ENCODE measurements at regions not wholly inside any gene's neighbourhood (a gene's known extent, or its start where the extent isn't known, plus 50 kb on each side); places are given as distances from the start of the nearest gene placed in this dataset.
"Not testable (repeated sequence)": the region's sequence is repeated elsewhere in the genome, so short reads cannot be mapped to it uniquely, and the experiment has no call there.

GRCh38 chr2:208673631-208674030, 267.0 kb downstream of the PTH2R start:
- Histone ChIP-seq H3K4me1 (ENCODE audit: control insufficient read depth in 1 of 2, insufficient read depth in 2 of 2, low read length in 2 of 2) (no peaks in the 10 kb centered on the region), H3K27me3 (ENCODE audit: control insufficient read depth in 1 of 2, insufficient read depth in 2 of 2, low read length in 2 of 2) (no peaks in the 10 kb centered on the region), H3K9me3 (ENCODE audit: control insufficient read depth in 1 of 2, low read length in 2 of 2) (no peaks in the 10 kb centered on the region), H3K27ac (ENCODE audit: low read depth, low read length) (no peak overlapping the region), H3K4me3 (ENCODE audit: low read depth in 1 of 2, low read length in 2 of 2) (no peak overlapping the region), H3K36me3 (ENCODE audit: control insufficient read depth in 1 of 2, insufficient read depth in 2 of 2, low read length in 2 of 2) (no peaks in the 10 kb centered on the region), H3K9ac (ENCODE audit: low read depth in 1 of 2, low read length in 2 of 2) (no peak overlapping the region)

DNA sequence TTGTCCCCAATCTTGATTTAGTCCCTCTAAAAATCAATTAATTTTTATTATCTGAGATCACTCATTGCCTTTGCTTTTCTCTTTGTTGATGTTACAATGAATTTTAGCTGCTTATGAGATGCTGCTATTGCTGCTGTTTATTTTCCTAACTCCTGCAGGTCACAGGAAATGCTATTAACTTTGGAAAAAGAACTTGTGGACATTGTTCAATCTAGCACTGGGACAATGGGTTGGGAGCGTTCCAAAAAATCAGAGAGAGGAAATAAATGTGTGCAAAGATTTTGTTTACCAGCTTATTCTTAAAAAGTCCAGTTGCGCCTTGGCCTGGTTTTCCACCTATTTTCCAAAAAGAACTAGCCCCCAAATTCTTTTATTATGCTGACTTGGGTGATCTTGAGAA, 268.3 kb downstream of the PTH2R start:
- H3K9me3 ChIP-seq (ENCODE audit: control insufficient read depth in 1 of 2, low read length in 2 of 2), result no peaks in the 10 kb centered on the region
- H3K27ac ChIP-seq (ENCODE audit: low read depth, low read length), result no peak overlapping the region
- no peak overlapping the region for H3K9ac ChIP-seq (ENCODE audit: low read depth in 1 of 2, low read length in 2 of 2)
- no peaks in the 10 kb centered on the region for H3K36me3 ChIP-seq (ENCODE audit: control insufficient read depth in 1 of 2, insufficient read depth in 2 of 2, low read length in 2 of 2)
- H3K27me3 ChIP-seq (ENCODE audit: control insufficient read depth in 1 of 2, insufficient read depth in 2 of 2, low read length in 2 of 2), result no peaks in the 10 kb centered on the region
- H3K4me1 ChIP-seq (ENCODE audit: control insufficient read depth in 1 of 2, insufficient read depth in 2 of 2, low read length in 2 of 2), result no peaks in the 10 kb centered on the region
- no peak overlapping the region for H3K4me3 ChIP-seq (ENCODE audit: low read depth in 1 of 2, low read length in 2 of 2)

- not testable (repeated sequence) for H3K9ac ChIP-seq (ENCODE audit: low read depth in 1 of 2, low read length in 2 of 2); H3K9me3 ChIP-seq (ENCODE audit: control insufficient read depth in 1 of 2, low read length in 2 of 2); H3K27me3 ChIP-seq (ENCODE audit: control insufficient read depth in 1 of 2, insufficient read depth in 2 of 2, low read length in 2 of 2); H3K27ac ChIP-seq (ENCODE audit: low read depth, low read length); H3K4me3 ChIP-seq (ENCODE audit: low read depth in 1 of 2, low read length in 2 of 2); H3K4me1 ChIP-seq (ENCODE audit: control insufficient read depth in 1 of 2, insufficient read depth in 2 of 2, low read length in 2 of 2); H3K36me3 ChIP-seq (ENCODE audit: control insufficient read depth in 1 of 2, insufficient read depth in 2 of 2, low read length in 2 of 2)
Measured at GRCh38 chr2:208685929-208686328, 279.3 kb downstream of the PTH2R start.

- H3K9ac ChIP-seq (ENCODE audit: low read depth in 1 of 2, low read length in 2 of 2), result no peak overlapping the region
- no peak overlapping the region for H3K4me3 ChIP-seq (ENCODE audit: low read depth in 1 of 2, low read length in 2 of 2)
- no peaks in the 10 kb centered on the region for H3K36me3 ChIP-seq (ENCODE audit: control insufficient read depth in 1 of 2, insufficient read depth in 2 of 2, low read length in 2 of 2)
- no peaks in the 10 kb centered on the region for H3K4me1 ChIP-seq (ENCODE audit: control insufficient read depth in 1 of 2, insufficient read depth in 2 of 2, low read length in 2 of 2)
- no peaks in the 10 kb centered on the region for H3K27me3 ChIP-seq (ENCODE audit: control insufficient read depth in 1 of 2, insufficient read depth in 2 of 2, low read length in 2 of 2)
- H3K27ac ChIP-seq (ENCODE audit: low read depth, low read length), result no peak overlapping the region
- no peaks in the 10 kb centered on the region for H3K9me3 ChIP-seq (ENCODE audit: control insufficient read depth in 1 of 2, low read length in 2 of 2)
Measured at GRCh38 chr2:208686665-208687064, 280.1 kb downstream of the PTH2R start.

GRCh38 chr2:208687720-208688119, 281.1 kb downstream of the PTH2R start:
- not testable (repeated sequence) for H3K27me3 ChIP-seq (ENCODE audit: control insufficient read depth in 1 of 2, insufficient read depth in 2 of 2, low read length in 2 of 2); H3K9ac ChIP-seq (ENCODE audit: low read depth in 1 of 2, low read length in 2 of 2); H3K4me1 ChIP-seq (ENCODE audit: control insufficient read depth in 1 of 2, insufficient read depth in 2 of 2, low read length in 2 of 2); H3K9me3 ChIP-seq (ENCODE audit: control insufficient read depth in 1 of 2, low read length in 2 of 2); H3K27ac ChIP-seq (ENCODE audit: low read depth, low read length); H3K4me3 ChIP-seq (ENCODE audit: low read depth in 1 of 2, low read length in 2 of 2); H3K36me3 ChIP-seq (ENCODE audit: control insufficient read depth in 1 of 2, insufficient read depth in 2 of 2, low read length in 2 of 2)

DNA sequence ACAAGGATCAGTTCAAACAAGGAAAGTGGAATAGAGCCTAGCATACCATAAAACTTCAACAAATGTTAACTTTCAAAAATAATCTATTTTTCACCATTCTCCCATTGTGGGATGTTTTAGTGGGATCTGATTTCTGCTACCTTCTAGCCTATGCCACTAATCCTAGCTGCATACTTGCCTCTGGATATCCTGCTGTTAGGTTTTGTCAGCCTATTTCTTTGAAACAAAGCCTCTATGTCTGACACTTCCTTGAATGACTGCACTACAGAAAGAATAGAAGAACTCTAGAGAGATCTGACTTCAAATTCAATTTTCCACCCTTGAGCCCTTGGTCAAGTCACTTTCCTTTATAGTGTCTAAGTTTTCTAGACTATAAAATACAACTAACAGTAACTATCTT, 291.5 kb downstream of the PTH2R start:
- H3K27me3 ChIP-seq (ENCODE audit: control insufficient read depth in 1 of 2, insufficient read depth in 2 of 2, low read length in 2 of 2), result no peaks in the 10 kb centered on the region
- H3K4me3 ChIP-seq (ENCODE audit: low read depth in 1 of 2, low read length in 2 of 2), result no peak overlapping the region
- no peaks in the 10 kb centered on the region for H3K36me3 ChIP-seq (ENCODE audit: control insufficient read depth in 1 of 2, insufficient read depth in 2 of 2, low read length in 2 of 2)
- no peak overlapping the region for H3K9ac ChIP-seq (ENCODE audit: low read depth in 1 of 2, low read length in 2 of 2)
- no peaks in the 10 kb centered on the region for H3K4me1 ChIP-seq (ENCODE audit: control insufficient read depth in 1 of 2, insufficient read depth in 2 of 2, low read length in 2 of 2)
- no peak overlapping the region for H3K27ac ChIP-seq (ENCODE audit: low read depth, low read length)
- no peaks in the 10 kb centered on the region for H3K9me3 ChIP-seq (ENCODE audit: control insufficient read depth in 1 of 2, low read length in 2 of 2)

GRCh38 chr2:208708486-208708885, 301.9 kb downstream of the PTH2R start:
- H3K4me1 ChIP-seq (ENCODE audit: control insufficient read depth in 1 of 2, insufficient read depth in 2 of 2, low read length in 2 of 2), result no peaks in the 10 kb centered on the region
- no peaks in the 10 kb centered on the region for H3K36me3 ChIP-seq (ENCODE audit: control insufficient read depth in 1 of 2, insufficient read depth in 2 of 2, low read length in 2 of 2)
- H3K9ac ChIP-seq (ENCODE audit: low read depth in 1 of 2, low read length in 2 of 2), result no peak overlapping the region
- H3K27ac ChIP-seq (ENCODE audit: low read depth, low read length), result no peak overlapping the region
- no peaks in the 10 kb centered on the region for H3K27me3 ChIP-seq (ENCODE audit: control insufficient read depth in 1 of 2, insufficient read depth in 2 of 2, low read length in 2 of 2)
- H3K9me3 ChIP-seq (ENCODE audit: control insufficient read depth in 1 of 2, low read length in 2 of 2), result no peaks in the 10 kb centered on the region
- no peak overlapping the region for H3K4me3 ChIP-seq (ENCODE audit: low read depth in 1 of 2, low read length in 2 of 2)

DNA sequence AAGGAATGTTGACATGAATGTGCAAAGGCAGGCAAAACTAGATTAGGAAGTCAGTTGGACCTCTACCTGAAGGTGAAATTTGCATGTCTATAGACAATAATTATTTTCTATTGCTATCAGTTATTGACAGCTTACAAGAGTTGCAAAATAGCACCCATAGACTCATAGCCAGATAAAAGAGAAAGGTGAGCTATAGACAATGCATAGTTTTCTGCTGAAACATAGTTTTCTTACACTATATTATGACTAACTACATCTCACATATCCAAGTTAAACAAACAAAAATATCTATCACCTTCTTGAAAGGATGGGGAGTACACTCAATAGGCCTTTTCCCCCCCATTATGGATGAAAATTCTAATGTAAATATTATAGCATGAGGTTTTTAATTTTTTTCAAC, 305.0 kb downstream of the PTH2R start:
- H3K4me3 ChIP-seq (ENCODE audit: low read depth in 1 of 2, low read length in 2 of 2), result no peak overlapping the region
- H3K27ac ChIP-seq (ENCODE audit: low read depth, low read length), result no peak overlapping the region
- H3K27me3 ChIP-seq (ENCODE audit: control insufficient read depth in 1 of 2, insufficient read depth in 2 of 2, low read length in 2 of 2), result no peaks in the 10 kb centered on the region
- no peaks in the 10 kb centered on the region for H3K36me3 ChIP-seq (ENCODE audit: control insufficient read depth in 1 of 2, insufficient read depth in 2 of 2, low read length in 2 of 2)
- no peaks in the 10 kb centered on the region for H3K9me3 ChIP-seq (ENCODE audit: control insufficient read depth in 1 of 2, low read length in 2 of 2)
- no peaks in the 10 kb centered on the region for H3K4me1 ChIP-seq (ENCODE audit: control insufficient read depth in 1 of 2, insufficient read depth in 2 of 2, low read length in 2 of 2)
- no peak overlapping the region for H3K9ac ChIP-seq (ENCODE audit: low read depth in 1 of 2, low read length in 2 of 2)

GRCh38 chr2:208713066-208713745, 306.6 kb downstream of the PTH2R start:
- no peaks in the 10 kb centered on the region for H3K27me3 ChIP-seq (ENCODE audit: control insufficient read depth in 1 of 2, insufficient read depth in 2 of 2, low read length in 2 of 2)

GRCh38 chr2:208718828-208719227, 312.2 kb downstream of the PTH2R start:
- peaks cover 10 to 21% of the 10 kb centered on the region in 2 donors for H3K4me1 ChIP-seq (ENCODE audit: control insufficient read depth in 1 of 2, insufficient read depth in 2 of 2, low read length in 2 of 2)
- no peaks in the 10 kb centered on the region for H3K36me3 ChIP-seq (ENCODE audit: control insufficient read depth in 1 of 2, insufficient read depth in 2 of 2, low read length in 2 of 2)
- no peaks in the 10 kb centered on the region for H3K9me3 ChIP-seq (ENCODE audit: control insufficient read depth in 1 of 2, low read length in 2 of 2)
- H3K9ac ChIP-seq (ENCODE audit: low read depth in 1 of 2, low read length in 2 of 2), result no peak overlapping the region
- H3K27me3 ChIP-seq (ENCODE audit: control insufficient read depth in 1 of 2, insufficient read depth in 2 of 2, low read length in 2 of 2), result no peaks in the 10 kb centered on the region
- H3K4me3 ChIP-seq (ENCODE audit: low read depth in 1 of 2, low read length in 2 of 2), result no peak overlapping the region
- no peak overlapping the region for H3K27ac ChIP-seq (ENCODE audit: low read depth, low read length)

More at GRCh38 chr2:208713066-208713745, 306.6 kb downstream of the PTH2R start:
- H3K36me3 ChIP-seq (ENCODE audit: control insufficient read depth in 1 of 2, insufficient read depth in 2 of 2, low read length in 2 of 2), result no peaks in the 10 kb centered on the region
- H3K9me3 ChIP-seq (ENCODE audit: control insufficient read depth in 1 of 2, low read length in 2 of 2), result no peaks in the 10 kb centered on the region
- H3K4me3 ChIP-seq (ENCODE audit: low read depth in 1 of 2, low read length in 2 of 2), result no peak overlapping the region
- H3K9ac ChIP-seq (ENCODE audit: low read depth in 1 of 2, low read length in 2 of 2), result no peak overlapping the region
- no peak overlapping the region for H3K27ac ChIP-seq (ENCODE audit: low read depth, low read length)
- no peaks in the 10 kb centered on the region for H3K4me1 ChIP-seq (ENCODE audit: control insufficient read depth in 1 of 2, insufficient read depth in 2 of 2, low read length in 2 of 2)

GRCh38 chr2:208722731-208723130, 316.1 kb downstream of the PTH2R start:
- peaks cover 10 to 21% of the 10 kb centered on the region in 2 donors for H3K4me1 ChIP-seq (ENCODE audit: control insufficient read depth in 1 of 2, insufficient read depth in 2 of 2, low read length in 2 of 2)
- H3K27ac ChIP-seq (ENCODE audit: low read depth, low read length), result no peak overlapping the region
- no peaks in the 10 kb centered on the region for H3K36me3 ChIP-seq (ENCODE audit: control insufficient read depth in 1 of 2, insufficient read depth in 2 of 2, low read length in 2 of 2)
- no peaks in the 10 kb centered on the region for H3K9me3 ChIP-seq (ENCODE audit: control insufficient read depth in 1 of 2, low read length in 2 of 2)
- no peak overlapping the region for H3K9ac ChIP-seq (ENCODE audit: low read depth in 1 of 2, low read length in 2 of 2)
- H3K27me3 ChIP-seq (ENCODE audit: control insufficient read depth in 1 of 2, insufficient read depth in 2 of 2, low read length in 2 of 2), result no peaks in the 10 kb centered on the region
- no peak overlapping the region for H3K4me3 ChIP-seq (ENCODE audit: low read depth in 1 of 2, low read length in 2 of 2)
